Dedifferentiated amniotic fluid mesenchymal stem cell (primary cell): ENCODE measurements at regions not wholly inside any gene's neighbourhood (a gene's known extent, or its start where the extent isn't known, plus 50 kb on each side); places are given as distances from the start of the nearest gene placed in this dataset.
"Not testable (repeated sequence)": the region's sequence is repeated elsewhere in the genome, so short reads cannot be mapped to it uniquely, and the experiment has no call there.

Experiments used
- DNase-seq: peaks from one replicate; pipeline ENCODE4 v3.0.0-alpha.2; 2016; ENCODE audit errors: extremely low spot score

GRCh38 chr5:18438126-18438525, 803.9 kb downstream of the TAF11L14 start:
- no peak for DNase-seq

DNA sequence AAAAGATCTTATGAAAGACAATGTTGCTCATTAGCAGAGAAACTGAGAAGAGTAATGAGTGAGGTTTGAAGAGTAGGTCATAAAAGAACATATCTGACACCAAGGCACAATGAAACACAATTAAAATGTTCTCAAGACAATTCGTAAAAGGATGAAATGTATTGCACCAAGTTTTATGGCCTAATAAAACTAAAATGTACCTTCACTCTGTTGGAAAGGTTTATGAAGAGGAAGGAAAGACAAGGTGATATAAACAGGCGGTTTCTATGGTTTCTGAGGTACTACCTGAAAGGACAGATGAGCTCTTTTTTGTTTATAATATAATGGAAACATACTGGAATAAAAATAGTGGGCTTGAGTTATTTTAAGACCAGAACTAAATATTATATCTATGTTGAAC, 821.3 kb downstream of the TAF11L14 start:
- no peak for DNase-seq

- DNase-seq = no peak
These were observed 823.0 kb downstream of the TAF11L14 start for GRCh38 chr5:18457255-18457654.

- DNase-seq = no peak
These were observed 827.5 kb downstream of the TAF11L14 start for GRCh38 chr5:18461766-18462165.

DNA sequence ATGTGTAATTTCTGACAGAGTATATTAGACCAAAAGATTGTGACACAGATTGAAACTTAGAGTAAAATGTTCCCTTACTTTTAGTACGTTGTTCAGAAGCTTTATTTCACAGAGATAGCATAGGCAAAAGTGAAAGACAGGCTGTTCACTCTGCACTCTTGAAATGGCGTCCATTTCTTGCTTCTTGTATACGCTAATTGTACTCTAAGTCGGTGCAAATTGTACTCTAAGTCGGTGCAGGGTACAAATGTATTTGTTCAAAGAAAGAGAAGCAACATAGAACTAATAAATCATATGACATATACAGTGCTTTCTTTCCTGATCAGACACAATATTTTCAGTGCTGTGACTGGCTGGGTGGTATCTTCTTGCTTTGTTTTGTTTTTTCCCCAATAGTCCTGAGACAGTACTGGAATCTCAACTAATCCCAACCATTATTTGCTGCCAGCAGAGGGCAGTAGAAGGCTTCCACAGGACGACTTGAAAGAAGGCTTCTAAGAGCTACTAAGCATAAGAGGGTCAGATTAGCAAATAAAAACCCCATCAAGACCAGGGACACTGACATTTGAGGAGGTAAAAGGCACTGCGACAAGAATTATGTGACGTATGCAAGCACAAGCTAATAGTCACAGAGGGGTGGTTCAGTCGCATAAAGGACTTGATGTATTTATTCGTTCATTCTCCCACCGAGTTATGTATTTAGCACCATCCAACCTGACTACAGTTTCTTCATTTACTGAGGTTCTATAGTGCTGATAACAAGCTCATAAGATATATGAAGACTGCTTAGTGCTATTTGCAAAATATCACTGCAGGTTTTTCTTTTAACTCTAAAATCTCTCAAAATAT, 831.8 kb downstream of the TAF11L14 start:
- peak; percentile 60 for DNase-seq

DNA sequence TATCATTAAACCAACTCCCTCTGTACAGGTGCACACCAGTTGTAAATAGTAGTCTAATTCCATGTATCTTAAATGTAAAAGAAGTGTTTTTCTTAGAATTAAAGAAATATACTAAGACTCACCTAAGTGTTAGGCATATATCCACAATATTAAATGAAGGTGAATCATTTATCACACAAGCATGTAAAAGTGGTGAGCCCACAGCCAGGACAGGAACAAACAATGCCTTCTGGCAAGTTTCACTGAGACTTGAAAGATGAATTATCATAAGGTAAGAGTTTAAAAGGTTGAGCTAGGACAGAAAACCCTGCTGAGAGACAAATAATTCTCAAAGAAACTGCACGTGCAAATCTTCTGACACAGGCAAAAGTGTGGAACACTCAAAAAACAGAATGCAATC, 832.5 kb downstream of the TAF11L14 start:
- no peak for DNase-seq

GRCh38 chr5:18471791-18472190, 837.5 kb downstream of the TAF11L14 start:
- not testable (repeated sequence) for DNase-seq

- no peak for DNase-seq
These were observed 849.2 kb downstream of the TAF11L14 start for GRCh38 chr5:18483451-18483850.

DNA sequence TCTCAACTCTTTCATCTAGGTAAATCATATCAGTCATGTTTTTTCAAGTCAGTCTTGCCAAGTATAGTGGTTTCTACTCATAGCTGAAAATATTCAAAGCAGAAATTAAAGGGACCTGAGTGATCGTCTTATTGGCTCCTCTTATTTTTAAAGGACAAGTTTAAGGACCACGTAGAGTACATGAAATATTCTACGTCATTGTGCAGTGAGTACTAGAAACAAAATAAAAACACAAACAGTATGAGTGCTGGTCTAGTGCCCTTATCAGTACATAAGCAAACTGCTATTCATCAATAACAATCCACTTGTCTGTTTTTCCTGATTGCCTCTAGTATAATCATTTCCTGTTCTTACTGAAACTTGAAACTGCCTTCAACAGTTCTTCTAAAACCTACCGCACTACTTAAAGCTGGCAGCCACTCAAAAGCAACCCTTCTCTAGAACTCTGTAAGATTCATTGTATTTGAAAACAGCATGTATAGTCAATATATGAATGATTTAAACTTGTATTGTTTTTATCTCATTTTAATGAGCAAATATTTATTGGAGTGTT, 853.7 kb downstream of the TAF11L14 start:
- no peak for DNase-seq

GRCh38 chr5:18489703-18490102, 855.4 kb downstream of the TAF11L14 start:
- no peak for DNase-seq

DNA sequence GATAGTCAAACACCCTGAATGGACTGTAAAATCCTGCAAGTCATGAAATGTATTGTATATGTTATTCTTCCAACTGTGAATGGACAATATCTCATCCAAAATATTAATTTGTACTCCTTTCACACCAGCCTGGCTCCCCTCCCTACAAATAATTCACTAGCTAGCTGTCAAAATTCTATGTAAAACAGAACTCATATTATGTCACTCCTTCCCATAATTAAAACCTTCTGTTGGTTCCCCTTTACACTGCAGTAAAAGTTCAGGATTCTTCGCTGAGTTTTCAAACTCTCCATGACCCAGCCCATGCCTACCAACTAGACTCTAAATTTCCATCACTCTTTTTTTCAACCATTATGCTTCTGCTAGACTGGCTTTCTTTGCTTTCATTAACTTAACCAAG, 857.1 kb downstream of the TAF11L14 start:
- no peak for DNase-seq

DNA sequence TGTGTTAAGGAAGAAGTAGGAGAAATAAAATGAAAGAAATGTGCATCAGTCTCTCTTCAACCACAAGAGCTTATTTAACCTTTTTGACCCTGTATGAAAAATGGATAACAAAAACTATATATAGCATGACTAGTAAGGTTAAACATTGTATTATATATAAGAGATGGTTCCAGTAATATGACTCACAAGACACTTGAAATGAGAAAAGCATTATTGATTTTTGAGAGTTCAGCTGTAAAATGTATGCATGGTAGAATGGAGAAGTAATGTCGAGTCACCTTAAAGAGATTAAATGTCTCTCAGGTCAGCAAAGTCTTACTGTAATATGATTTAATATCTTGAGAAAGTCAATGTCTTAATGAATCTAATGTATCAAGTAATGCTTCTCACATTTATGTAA, 860.9 kb downstream of the TAF11L14 start:
- DNase-seq = no peak

DNA sequence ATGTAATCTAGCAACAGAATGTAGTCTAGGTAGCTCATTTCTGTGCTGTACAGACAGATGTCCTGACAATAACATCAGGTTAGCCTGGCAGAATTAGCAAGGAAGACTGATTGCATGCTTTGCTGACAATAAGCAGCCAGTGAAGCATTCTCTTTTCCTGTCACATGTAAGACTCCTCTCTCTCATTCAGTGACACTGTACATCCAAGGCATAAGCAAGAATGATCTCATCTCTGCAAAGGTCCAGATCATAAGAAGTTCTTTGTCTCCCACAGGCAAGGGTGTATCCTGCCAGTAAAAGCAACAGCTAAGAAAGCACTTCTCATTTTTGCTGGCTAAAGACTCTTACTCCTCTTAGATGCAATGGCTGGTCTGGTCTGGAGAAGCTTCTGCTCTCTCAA, 861.8 kb downstream of the TAF11L14 start:
- DNase-seq = no peak

- no peak for DNase-seq
These were observed 862.8 kb downstream of the TAF11L14 start for GRCh38 chr5:18497089-18497488.

- no peak for DNase-seq
These were observed 869.6 kb downstream of the TAF11L14 start for GRCh38 chr5:18503797-18504328.

DNA sequence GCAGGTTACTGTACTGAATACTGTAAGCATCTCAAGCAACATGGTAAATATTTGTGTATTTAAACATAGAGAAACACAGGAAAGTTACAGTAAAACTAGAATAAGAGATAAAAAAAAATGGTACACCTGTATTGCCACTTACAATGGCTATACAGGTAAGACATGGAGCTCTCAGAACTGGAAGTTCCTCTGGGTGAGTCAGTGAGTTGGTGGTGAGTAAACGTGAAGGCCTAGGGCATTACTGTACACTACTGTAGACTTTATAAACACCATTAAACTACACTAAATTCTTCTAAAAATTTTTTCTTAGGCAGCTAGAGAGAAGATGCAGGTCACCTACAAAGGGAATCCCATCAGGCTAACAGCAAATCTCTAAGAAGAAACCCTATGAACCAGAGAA, 872.9 kb downstream of the TAF11L14 start:
- DNase-seq = no peak

GRCh38 chr5:18517641-18518380, 883.6 kb downstream of the TAF11L14 start:
- no peak for DNase-seq

DNA sequence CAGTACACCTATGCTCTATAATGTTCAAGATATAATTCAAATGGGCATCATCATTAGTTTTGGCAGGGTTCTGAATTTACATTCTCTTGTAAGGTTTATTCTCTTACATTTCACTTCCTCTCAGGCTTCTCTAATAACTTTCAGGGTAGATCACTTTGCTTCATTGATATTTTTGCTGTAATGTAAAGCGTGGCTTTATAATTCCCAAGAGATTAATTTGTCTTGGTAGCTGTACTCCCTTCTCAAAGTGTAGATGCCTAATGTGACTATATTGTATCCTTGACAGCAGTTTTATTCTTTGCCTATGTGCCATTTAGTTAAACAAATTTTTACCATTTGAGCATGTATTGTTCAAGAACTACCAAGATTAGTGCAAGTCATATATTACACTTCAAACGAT, 889.1 kb downstream of the TAF11L14 start:
- no peak for DNase-seq

DNA sequence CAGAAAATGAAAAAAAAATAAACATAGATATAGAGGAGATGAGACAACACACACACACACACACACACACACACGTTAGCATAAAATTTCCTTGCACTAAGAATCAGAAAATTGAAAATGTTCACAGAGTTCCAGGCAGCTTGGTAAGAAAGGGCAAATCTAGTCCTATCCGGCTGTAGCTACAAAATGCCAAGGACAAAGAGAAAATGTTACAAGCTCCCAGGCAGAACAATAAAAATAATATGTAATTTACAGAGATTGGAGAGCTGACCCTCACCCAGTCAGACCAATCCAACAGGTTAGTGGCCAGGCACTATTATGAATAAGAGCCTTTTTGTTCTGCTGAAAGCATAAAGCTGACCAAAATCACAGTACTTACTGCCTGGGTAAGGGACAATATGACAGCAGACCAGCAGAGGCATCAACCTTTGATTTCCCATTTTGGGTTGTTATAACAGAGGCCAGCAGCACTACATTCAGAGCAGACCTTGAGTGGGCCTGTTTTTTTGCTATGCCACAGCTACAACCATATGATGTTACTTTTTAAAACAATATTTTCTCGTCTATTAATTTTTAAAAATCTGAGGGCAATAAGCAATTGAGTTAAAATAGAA, 892.6 kb downstream of the TAF11L14 start:
- DNase-seq = no peak

- DNase-seq = no peak
These were observed 898.9 kb downstream of the TAF11L14 start for GRCh38 chr5:18533137-18533536.

DNA sequence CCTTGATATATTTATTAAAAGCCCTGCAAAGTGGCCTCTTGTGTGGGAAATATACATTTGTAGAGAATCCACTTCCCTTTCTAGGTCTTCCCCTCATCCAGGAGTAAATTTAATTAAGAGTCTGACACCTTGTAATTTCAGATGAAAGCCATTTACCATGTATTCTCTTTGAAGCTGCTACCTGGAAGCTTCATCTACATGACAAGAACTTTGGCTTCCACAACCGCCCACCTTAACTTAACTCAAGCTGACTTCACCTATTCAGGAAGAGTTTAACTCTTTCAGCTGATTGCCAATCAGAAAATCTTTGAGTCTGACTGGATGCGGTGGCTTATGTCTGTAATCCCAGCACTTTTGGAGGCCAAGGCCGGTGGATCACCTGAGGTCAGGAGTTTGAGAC, 899.9 kb downstream of the TAF11L14 start:
- no peak for DNase-seq

DNA sequence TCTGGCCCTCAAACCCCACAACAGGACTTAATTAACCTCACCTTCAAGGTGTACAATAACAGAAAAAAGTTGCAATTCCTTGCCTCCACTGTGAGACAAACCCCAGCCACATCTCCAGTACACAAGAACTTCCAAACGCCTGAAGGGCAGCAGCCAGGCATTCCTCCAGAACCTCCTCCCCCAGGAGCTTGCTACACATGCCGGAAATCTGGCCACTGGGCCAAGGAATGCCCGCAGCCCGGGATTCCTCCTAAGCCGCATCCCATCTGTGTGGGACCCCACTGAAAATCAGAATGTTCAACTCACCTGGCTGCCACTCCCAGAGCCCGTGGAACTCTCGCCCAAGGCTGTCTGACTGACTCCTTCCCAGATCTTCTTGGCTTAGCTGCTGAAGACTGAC, 901.5 kb downstream of the TAF11L14 start:
- DNase-seq = not testable (repeated sequence)
